Activated T-cell treated with anti-CD3 and anti-CD28 coated beads for 48 hours (primary cell): ENCODE measurements at regions not wholly inside any gene's neighbourhood (a gene's known extent, or its start where the extent isn't known, plus 50 kb on each side); places are given as distances from the start of the nearest gene placed in this dataset.
"Not testable (repeated sequence)": the region's sequence is repeated elsewhere in the genome, so short reads cannot be mapped to it uniquely, and the experiment has no call there.

Experiments used
- DNase-seq: peaks from one replicate; pipeline ENCODE4 v3.0.0-alpha.2; 2020; ENCODE audit warnings: low read depth

GRCh38 chr4:60890743-60891142, 309.4 kb upstream of the ADGRL3 start:
- no peak for DNase-seq

- DNase-seq: no peak
Observed at GRCh38 chr4:60891947-60892346, 308.2 kb upstream of the ADGRL3 start.

GRCh38 chr4:60897415-60897814, 302.7 kb upstream of the ADGRL3 start:
- DNase-seq: no peak

- DNase-seq: no peak
Observed at GRCh38 chr4:60905162-60905561, 295.0 kb upstream of the ADGRL3 start.

GRCh38 chr4:60911127-60911526, 289.0 kb upstream of the ADGRL3 start:
- no peak for DNase-seq

- no peak for DNase-seq
Observed at GRCh38 chr4:60913002-60913401, 287.1 kb upstream of the ADGRL3 start.

- DNase-seq: no peak
Observed at GRCh38 chr4:60913671-60914070, 286.5 kb upstream of the ADGRL3 start.

- not testable (repeated sequence) for DNase-seq
Observed at GRCh38 chr4:60921735-60922134, 278.4 kb upstream of the ADGRL3 start.

GRCh38 chr4:60923075-60923474, 277.1 kb upstream of the ADGRL3 start:
- DNase-seq: no peak

GRCh38 chr4:60926624-60927023, 273.5 kb upstream of the ADGRL3 start:
- DNase-seq: no peak

GRCh38 chr4:60930866-60931265, 269.3 kb upstream of the ADGRL3 start:
- DNase-seq: no peak

- no peak for DNase-seq
Observed at GRCh38 chr4:60934566-60935295, 265.4 kb upstream of the ADGRL3 start.

- DNase-seq: no peak
Observed at GRCh38 chr4:60938181-60938580, 261.9 kb upstream of the ADGRL3 start.

GRCh38 chr4:60938621-60939020, 261.5 kb upstream of the ADGRL3 start:
- DNase-seq: no peak

GRCh38 chr4:60944060-60944459, 256.1 kb upstream of the ADGRL3 start:
- no peak for DNase-seq

GRCh38 chr4:60945641-60946040, 254.5 kb upstream of the ADGRL3 start:
- no peak for DNase-seq

GRCh38 chr4:60948008-60948407, 252.1 kb upstream of the ADGRL3 start:
- DNase-seq: no peak

- DNase-seq: no peak
Observed at GRCh38 chr4:60952921-60953320, 247.2 kb upstream of the ADGRL3 start.

GRCh38 chr4:60953826-60954225, 246.3 kb upstream of the ADGRL3 start:
- DNase-seq: no peak

- DNase-seq: no peak
Observed at GRCh38 chr4:60962286-60962685, 237.8 kb upstream of the ADGRL3 start.

GRCh38 chr4:60981534-60981933, 218.6 kb upstream of the ADGRL3 start:
- no peak for DNase-seq

GRCh38 chr4:60989141-60989540, 211.0 kb upstream of the ADGRL3 start:
- no peak for DNase-seq

GRCh38 chr4:60992037-60992436, 208.1 kb upstream of the ADGRL3 start:
- no peak for DNase-seq

GRCh38 chr4:61003301-61003700, 196.8 kb upstream of the ADGRL3 start:
- DNase-seq: no peak
